ENCODE measurements at regions not wholly inside any gene's neighbourhood (a gene's known extent, or its start where the extent isn't known, plus 50 kb on each side); places are given as distances from the start of the nearest gene placed in this dataset.
A peak's percentile ranks its signal among the peaks of the same experiment; 100 is the strongest.

DNA sequence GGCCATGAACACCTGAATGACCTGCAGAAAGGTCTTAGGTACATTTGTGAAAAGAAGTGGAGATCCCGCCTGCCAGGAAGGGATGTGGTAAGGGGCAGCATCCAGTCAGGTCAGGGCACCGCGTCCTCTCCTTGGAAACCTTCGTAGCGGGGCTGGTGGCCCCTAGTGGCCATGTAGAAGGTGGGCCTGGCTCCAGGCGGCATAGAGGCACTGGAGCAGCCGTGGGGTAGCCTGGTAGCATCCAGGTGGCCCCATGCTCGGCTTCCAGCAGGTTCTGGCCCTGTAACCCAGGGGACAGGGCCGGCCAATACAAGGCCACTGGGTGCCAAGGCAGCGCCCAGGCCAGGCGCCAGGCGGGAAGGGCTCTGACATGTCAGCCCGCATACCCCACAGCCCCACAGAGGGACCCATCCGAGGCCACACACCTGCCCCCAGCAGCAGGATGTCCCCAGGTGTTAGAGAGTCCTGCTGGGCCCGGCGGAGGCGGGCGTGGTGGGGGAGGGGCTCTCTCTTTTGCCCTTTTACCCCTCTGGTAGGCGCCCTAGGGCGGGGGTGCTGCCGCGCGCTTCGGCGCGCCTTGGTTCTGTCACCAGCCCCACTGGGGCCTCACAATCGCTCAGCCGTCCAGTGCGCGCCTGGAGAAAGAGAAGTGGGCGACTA lies 58.3 kb upstream of the SPATA31E1 start:
- DNase-seq (ENCODE audit: low spot score) = no peak

DNA sequence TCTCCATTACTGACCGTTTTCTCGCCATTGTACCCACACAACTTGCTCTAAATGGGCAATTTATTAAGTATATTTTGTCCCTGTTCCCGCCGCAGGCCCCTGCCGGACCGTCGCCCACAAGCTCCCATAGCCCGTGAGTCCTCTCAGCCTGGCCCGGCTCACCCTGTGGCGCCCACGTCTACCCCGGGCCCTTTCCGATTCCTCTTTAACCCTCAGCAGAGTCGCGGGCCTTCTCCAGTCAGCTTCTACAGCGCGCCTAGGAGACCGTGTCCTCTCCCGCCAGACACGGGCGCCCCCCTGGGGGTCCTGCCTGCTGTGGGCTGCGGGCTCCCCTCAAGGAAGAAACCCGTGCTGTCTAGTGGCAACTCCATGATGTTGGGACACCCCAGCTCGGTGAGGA lies 57.8 kb upstream of the SPATA31E1 start:
- no peak for DNase-seq (ENCODE audit: low spot score)

DNA sequence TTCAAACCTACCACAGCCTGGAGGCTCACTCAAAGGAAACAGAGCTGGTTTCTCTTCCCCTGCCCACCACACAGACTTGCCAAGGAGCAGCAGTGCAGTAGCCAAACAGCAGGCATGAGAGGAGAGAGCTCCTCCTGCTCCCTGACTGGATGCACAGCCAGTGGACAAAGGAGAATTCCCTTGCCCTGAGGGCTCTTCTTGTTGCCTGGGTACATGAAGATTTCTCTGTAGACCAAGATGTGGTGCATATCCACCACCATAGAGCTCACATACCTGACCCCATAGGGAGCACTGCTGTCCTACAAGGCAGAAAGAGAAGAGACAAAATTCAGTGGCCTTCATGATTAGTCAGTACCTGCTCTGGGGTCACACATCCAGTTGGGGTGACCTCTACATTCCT lies 56.3 kb upstream of the SPATA31E1 start:
- no peak for DNase-seq (ENCODE audit: low spot score)

DNA sequence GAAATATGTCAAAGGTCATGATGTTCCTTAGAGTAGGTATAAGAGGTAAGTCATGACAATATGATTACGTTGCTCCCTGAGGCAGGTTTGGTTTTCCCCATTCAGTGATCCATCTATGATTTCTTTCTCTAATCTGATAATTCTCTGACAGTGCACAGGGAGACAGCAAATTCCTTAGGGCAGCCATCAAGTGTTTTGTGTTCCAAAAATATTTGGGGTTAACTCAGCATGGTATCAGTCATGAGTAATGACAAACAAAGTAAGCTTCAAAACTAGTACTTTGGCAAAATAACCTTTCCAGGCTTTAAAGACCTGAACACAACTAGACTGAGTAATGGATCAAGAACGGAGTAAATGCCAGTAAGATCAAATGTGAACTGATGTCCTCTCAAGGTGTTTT lies 55.3 kb upstream of the SPATA31E1 start:
- peak; percentile 16 for DNase-seq (ENCODE audit: low spot score)

DNA sequence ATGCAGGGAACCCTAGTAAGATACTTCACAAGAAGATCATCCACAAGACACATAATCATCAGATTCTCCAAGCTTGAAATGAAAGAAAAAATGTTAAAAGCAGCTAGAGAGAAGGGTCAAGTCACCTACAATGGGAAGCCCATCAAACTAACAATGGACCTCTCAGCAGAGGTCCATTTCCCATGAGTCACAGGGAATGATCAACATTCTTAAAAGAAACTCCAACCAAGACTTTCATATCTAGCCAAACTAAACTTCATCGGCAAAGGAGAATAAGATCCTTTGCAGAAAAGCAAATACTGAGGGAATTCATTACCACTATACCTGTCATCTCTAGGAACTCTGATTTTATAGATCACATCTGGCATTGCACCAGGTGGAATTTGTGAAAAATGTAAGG lies 52.9 kb upstream of the SPATA31E1 start:
- no peak for DNase-seq (ENCODE audit: low spot score)

DNA sequence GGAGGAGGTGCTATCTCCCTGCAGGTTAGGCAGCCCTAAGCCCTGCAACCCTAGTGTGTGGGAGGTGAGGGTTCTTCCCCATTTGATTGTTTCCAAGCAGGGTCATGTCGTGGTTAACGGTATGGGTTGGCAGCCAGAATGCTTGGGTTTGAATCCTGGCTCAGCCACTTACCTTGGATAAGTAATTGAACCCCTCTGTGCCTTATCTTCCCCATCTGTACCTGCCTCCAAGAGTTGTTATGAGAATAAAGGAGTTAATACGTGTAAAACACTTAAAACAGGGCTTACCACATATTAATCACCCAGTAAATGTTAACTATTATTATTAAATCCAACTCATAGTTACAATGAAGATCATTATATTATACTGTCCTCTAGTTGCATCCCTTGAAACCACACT lies 52.2 kb upstream of the SPATA31E1 start:
- DNase-seq (ENCODE audit: low spot score) = no peak

DNA sequence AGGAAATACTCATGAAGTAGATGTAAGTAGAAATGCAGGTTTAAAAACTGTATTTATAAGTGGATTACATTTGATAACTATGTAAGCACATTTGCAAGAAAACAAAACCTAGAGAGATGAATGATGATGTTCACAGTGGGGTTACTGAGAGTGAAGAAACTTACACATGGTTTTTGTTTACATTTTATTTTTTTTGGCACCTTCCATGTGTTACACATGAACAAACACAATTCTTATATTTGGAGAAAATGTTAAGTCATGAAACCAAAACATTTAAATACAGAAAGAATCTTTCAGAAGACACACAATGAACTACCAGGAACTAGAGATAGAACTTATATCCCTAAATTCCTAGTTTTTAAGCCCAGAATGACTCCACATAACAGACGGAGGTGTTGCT lies 51.5 kb upstream of the SPATA31E1 start:
- no peak for DNase-seq (ENCODE audit: low spot score)

Measured in GM03348 (cell line).